ENCODE measurements at regions not wholly inside any gene's neighbourhood (a gene's known extent, or its start where the extent isn't known, plus 50 kb on each side); places are given as distances from the start of the nearest gene placed in this dataset.

- Histone ChIP-seq H3K27me3 (replicated peaks; ENCODE audit: insufficient read depth, low read depth, low read length, poor library complexity) (no peaks in the 10 kb centered on the region), H3K4me1 (ENCODE audit: insufficient read depth, low read length, poor library complexity, severe bottlenecking) (no peaks in the 10 kb centered on the region), H3K4me3 (ENCODE audit: low read depth, low read length, poor library complexity, severe bottlenecking) (no peak overlapping the region), H3K36me3 (ENCODE audit: insufficient read depth, low read length, poor library complexity, severe bottlenecking) (no peaks in the 10 kb centered on the region), H3K9me3 (ENCODE audit: low read depth, low read length, poor library complexity, severe bottlenecking) (no peaks in the 10 kb centered on the region), H3K27ac (ENCODE audit: low read depth, low read length, poor library complexity, severe bottlenecking) (no peak overlapping the region)
- intact Hi-C loops (cut with micrococcal nuclease; ENCODE audit: unreplicated experiment) = no loop called here
- TF ChIP-seq EZH2 (IDR thresholded peaks at IDR 0.05; ENCODE audit: borderline replicate concordance, low read depth, low read length, poor library complexity, severe bottlenecking) = no peak
- TF ChIP-seq, protein P1, sequence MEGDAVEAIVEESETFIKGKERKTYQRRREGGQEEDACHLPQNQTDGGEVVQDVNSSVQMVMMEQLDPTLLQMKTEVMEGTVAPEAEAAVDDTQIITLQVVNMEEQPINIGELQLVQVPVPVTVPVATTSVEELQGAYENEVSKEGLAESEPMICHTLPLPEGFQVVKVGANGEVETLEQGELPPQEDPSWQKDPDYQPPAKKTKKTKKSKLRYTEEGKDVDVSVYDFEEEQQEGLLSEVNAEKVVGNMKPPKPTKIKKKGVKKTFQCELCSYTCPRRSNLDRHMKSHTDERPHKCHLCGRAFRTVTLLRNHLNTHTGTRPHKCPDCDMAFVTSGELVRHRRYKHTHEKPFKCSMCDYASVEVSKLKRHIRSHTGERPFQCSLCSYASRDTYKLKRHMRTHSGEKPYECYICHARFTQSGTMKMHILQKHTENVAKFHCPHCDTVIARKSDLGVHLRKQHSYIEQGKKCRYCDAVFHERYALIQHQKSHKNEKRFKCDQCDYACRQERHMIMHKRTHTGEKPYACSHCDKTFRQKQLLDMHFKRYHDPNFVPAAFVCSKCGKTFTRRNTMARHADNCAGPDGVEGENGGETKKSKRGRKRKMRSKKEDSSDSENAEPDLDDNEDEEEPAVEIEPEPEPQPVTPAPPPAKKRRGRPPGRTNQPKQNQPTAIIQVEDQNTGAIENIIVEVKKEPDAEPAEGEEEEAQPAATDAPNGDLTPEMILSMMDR (conservative IDR thresholded peaks at IDR 0.05; ENCODE audit: low read depth, low read length) = no peak
- DNase-seq (ENCODE audit: low spot score) = no peak
- ChIA-PET CTCF (no interaction called here), POLR2A (ENCODE audit: low non-redundant PET) (no interaction called here)
- no TSS peak for BruUV-seq (replicated peaks)
These were observed 365.1 kb upstream of the SFSWAP start for GRCh38 chr12:131345521-131346436.

- no peaks in the 10 kb centered on the region for H3K27me3 ChIP-seq (replicated peaks; ENCODE audit: insufficient read depth, low read depth, low read length, poor library complexity)
- no TSS peak for BruUV-seq (replicated peaks)
- no peaks in the 10 kb centered on the region for H3K36me3 ChIP-seq (ENCODE audit: insufficient read depth, low read length, poor library complexity, severe bottlenecking)
- no peaks in the 10 kb centered on the region for H3K9me3 ChIP-seq (ENCODE audit: low read depth, low read length, poor library complexity, severe bottlenecking)
- intact Hi-C loops (cut with micrococcal nuclease; ENCODE audit: unreplicated experiment) = no loop called here
- no peak for TF ChIP-seq EZH2 (IDR thresholded peaks at IDR 0.05; ENCODE audit: borderline replicate concordance, low read depth, low read length, poor library complexity, severe bottlenecking)
- TF ChIP-seq, protein P1 (conservative IDR thresholded peaks at IDR 0.05; ENCODE audit: low read depth, low read length) = no peak
- H3K4me3 ChIP-seq (ENCODE audit: low read depth, low read length, poor library complexity, severe bottlenecking) = no peak overlapping the region
- no peak overlapping the region for H3K27ac ChIP-seq (ENCODE audit: low read depth, low read length, poor library complexity, severe bottlenecking)
- POLR2A ChIA-PET (ENCODE audit: low non-redundant PET) = no interaction called here
- DNase-seq (ENCODE audit: low spot score) = no peak
- CTCF ChIA-PET = no interaction called here
- H3K4me1 ChIP-seq (ENCODE audit: insufficient read depth, low read length, poor library complexity, severe bottlenecking) = no peaks in the 10 kb centered on the region
These were observed 364.1 kb upstream of the SFSWAP start for GRCh38 chr12:131346555-131347344.

DNA sequence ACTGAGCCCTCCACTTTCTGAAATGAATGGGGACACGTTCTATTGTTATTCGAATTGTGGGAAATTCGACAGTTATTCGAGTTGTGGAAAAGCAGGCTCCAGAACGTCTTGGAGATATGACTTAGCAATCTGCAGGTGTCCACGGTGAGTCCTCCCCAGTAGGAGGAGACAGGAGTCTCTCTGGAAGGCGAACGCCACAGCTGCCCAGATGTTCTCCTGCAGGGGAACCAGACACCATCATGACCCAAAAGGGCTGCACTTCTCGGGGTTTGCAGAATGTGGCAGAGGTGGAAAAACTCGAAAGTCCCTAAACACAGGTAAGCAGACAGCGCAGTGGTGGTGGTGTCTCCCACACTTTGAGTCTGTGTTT, 363.6 kb upstream of the SFSWAP start:
- BruUV-seq (replicated peaks) = no TSS peak
- CTCF ChIA-PET = no interaction called here
- Histone ChIP-seq H3K9me3 (ENCODE audit: low read depth, low read length, poor library complexity, severe bottlenecking) (no peaks in the 10 kb centered on the region), H3K27me3 (replicated peaks; ENCODE audit: insufficient read depth, low read depth, low read length, poor library complexity) (no peaks in the 10 kb centered on the region), H3K27ac (ENCODE audit: low read depth, low read length, poor library complexity, severe bottlenecking) (no peak overlapping the region), H3K4me3 (ENCODE audit: low read depth, low read length, poor library complexity, severe bottlenecking) (no peak overlapping the region), H3K36me3 (ENCODE audit: insufficient read depth, low read length, poor library complexity, severe bottlenecking) (no peaks in the 10 kb centered on the region), H3K4me1 (ENCODE audit: insufficient read depth, low read length, poor library complexity, severe bottlenecking) (no peaks in the 10 kb centered on the region)
- TF ChIP-seq EZH2 (IDR thresholded peaks at IDR 0.05; ENCODE audit: borderline replicate concordance, low read depth, low read length, poor library complexity, severe bottlenecking) = no peak
- TF ChIP-seq, protein P1 (conservative IDR thresholded peaks at IDR 0.05; ENCODE audit: low read depth, low read length) = no peak
- no peak for DNase-seq (ENCODE audit: low spot score)
- POLR2A ChIA-PET (ENCODE audit: low non-redundant PET) = no interaction called here
- intact Hi-C loops (cut with micrococcal nuclease; ENCODE audit: unreplicated experiment) = no loop called here
